ENCODE measurements at regions not wholly inside any gene's neighbourhood (a gene's known extent, or its start where the extent isn't known, plus 50 kb on each side); places are given as distances from the start of the nearest gene placed in this dataset.
A peak's percentile ranks its signal among the peaks of the same experiment; 100 is the strongest.

- DNase-seq (ENCODE audit: low spot score): no peak
Measured at GRCh38 chr4:30932581-30932980, 212.4 kb downstream of the PCDH7 start.

- no peak for DNase-seq (ENCODE audit: low spot score)
Measured at GRCh38 chr4:30939069-30939468, 218.9 kb downstream of the PCDH7 start.

- DNase-seq (ENCODE audit: low spot score): no peak
Measured at GRCh38 chr4:30939684-30940083, 219.5 kb downstream of the PCDH7 start.

GRCh38 chr4:30941641-30942040 is 221.5 kb downstream of the PCDH7 start:
- DNase-seq (ENCODE audit: low spot score): no peak

- no peak for DNase-seq (ENCODE audit: low spot score)
Measured at GRCh38 chr4:30943356-30943755, 223.2 kb downstream of the PCDH7 start.

GRCh38 chr4:30945586-30945985 is 225.4 kb downstream of the PCDH7 start:
- DNase-seq (ENCODE audit: low spot score): peak; percentile 59

GRCh38 chr4:30946288-30946687 is 226.1 kb downstream of the PCDH7 start:
- no peak for DNase-seq (ENCODE audit: low spot score)

GRCh38 chr4:30948653-30949052 is 228.5 kb downstream of the PCDH7 start:
- DNase-seq (ENCODE audit: low spot score): no peak

- peak; percentile 62 for DNase-seq (ENCODE audit: low spot score)
Measured at GRCh38 chr4:30950737-30951136, 230.6 kb downstream of the PCDH7 start.

GRCh38 chr4:30952526-30953219 is 232.5 kb downstream of the PCDH7 start:
- peak; percentile 66 for DNase-seq (ENCODE audit: low spot score)

- DNase-seq (ENCODE audit: low spot score): no peak
Measured at GRCh38 chr4:30953799-30954198, 233.6 kb downstream of the PCDH7 start.

GRCh38 chr4:30956916-30957315 is 236.7 kb downstream of the PCDH7 start:
- no peak for DNase-seq (ENCODE audit: low spot score)

- no peak for DNase-seq (ENCODE audit: low spot score)
Measured at GRCh38 chr4:30957706-30958105, 237.5 kb downstream of the PCDH7 start.

- no peak for DNase-seq (ENCODE audit: low spot score)
Measured at GRCh38 chr4:30959781-30960485, 239.8 kb downstream of the PCDH7 start.

- no peak for DNase-seq (ENCODE audit: low spot score)
Measured at GRCh38 chr4:30962939-30963338, 242.8 kb downstream of the PCDH7 start.

GRCh38 chr4:30968926-30969325 is 248.8 kb downstream of the PCDH7 start:
- no peak for DNase-seq (ENCODE audit: low spot score)

GRCh38 chr4:30972542-30972941 is 252.4 kb downstream of the PCDH7 start:
- no peak for DNase-seq (ENCODE audit: low spot score)

- DNase-seq (ENCODE audit: low spot score): no peak
Measured at GRCh38 chr4:30973993-30974392, 253.8 kb downstream of the PCDH7 start.

GRCh38 chr4:30979402-30979801 is 259.2 kb downstream of the PCDH7 start:
- no peak for DNase-seq (ENCODE audit: low spot score)

- DNase-seq (ENCODE audit: low spot score): no peak
Measured at GRCh38 chr4:30989508-30989907, 269.3 kb downstream of the PCDH7 start.

- DNase-seq (ENCODE audit: low spot score): no peak
Measured at GRCh38 chr4:30996841-30997240, 276.7 kb downstream of the PCDH7 start.

- no peak for DNase-seq (ENCODE audit: low spot score)
Measured at GRCh38 chr4:31005037-31005436, 284.9 kb downstream of the PCDH7 start.

- no peak for DNase-seq (ENCODE audit: low spot score)
Measured at GRCh38 chr4:31007858-31008257, 287.7 kb downstream of the PCDH7 start.
